ENCODE measurements at regions not wholly inside any gene's neighbourhood (a gene's known extent, or its start where the extent isn't known, plus 50 kb on each side); places are given as distances from the start of the nearest gene placed in this dataset.

GRCh38 chr6:3610206-3610605 is 141.3 kb downstream of the PXDC1 start:
- TF ChIP-seq CTCF (IDR thresholded peaks at IDR 0.05) (no peak), REST (IDR thresholded peaks at IDR 0.05; ENCODE audit: insufficient read depth in 1 of 2, low read depth in 2 of 2, low read length in 1 of 2) (no peak), TCF7L2 (IDR thresholded peaks at IDR 0.05; ENCODE audit: low read depth, low read length) (no peak), POLR2AphosphoS5 (IDR thresholded peaks at IDR 0.05; ENCODE audit: low read depth, low read length) (no peak), SIN3A (IDR thresholded peaks at IDR 0.05; ENCODE audit: borderline replicate concordance, insufficient read depth, low read depth, low read length) (no peak)
